Endothelial cell of umbilical vein (primary cell): ENCODE measurements at regions not wholly inside any gene's neighbourhood (a gene's known extent, or its start where the extent isn't known, plus 50 kb on each side); places are given as distances from the start of the nearest gene placed in this dataset.

Experiments used
- EZH2 ChIP-seq: IDR thresholded peaks from 2 replicates; pipeline ENCODE4 v1.6.1; 2012; ENCODE audit warnings: borderline replicate concordance, low read depth, mild to moderate bottlenecking, moderate library complexity, low read length, inconsistent platforms; ENCODE audit not compliant: severe bottlenecking
- FOS ChIP-seq: IDR thresholded peaks from 2 replicates; pipeline ENCODE4 v1.6.1; 2011; ENCODE audit warnings: mild to moderate bottlenecking, low read length, moderate library complexity, borderline replicate concordance; ENCODE audit not compliant: insufficient read depth
- GATA2 ChIP-seq: IDR thresholded peaks from 2 replicates; pipeline ENCODE4 v1.7.0; 2011; ENCODE audit warnings: low read depth, mild to moderate bottlenecking, moderate library complexity, mixed read lengths, low read length; ENCODE audit not compliant: insufficient read length, insufficient read depth
- JUN ChIP-seq: IDR thresholded peaks from 2 replicates; pipeline ENCODE4 v1.6.1; 2011; ENCODE audit warnings: borderline replicate concordance, low read depth; ENCODE audit not compliant: insufficient read length, insufficient read depth
- MAX ChIP-seq: IDR thresholded peaks from 2 replicates; pipeline ENCODE4 v1.6.1; 2011; ENCODE audit not compliant: insufficient read depth, insufficient read length
- MYC ChIP-seq: IDR thresholded peaks from one replicate; pipeline ENCODE4 v1.6.1; 2011; ENCODE audit warnings: mild to moderate bottlenecking, low read depth, low read length
- POLR2A ChIP-seq: IDR thresholded peaks from 2 replicates; pipeline ENCODE4 v1.6.1; 2012; ENCODE audit warnings: low read depth, mild to moderate bottlenecking, control low read depth, low read length
- POLR2AphosphoS5 ChIP-seq: IDR thresholded peaks from 2 replicates; pipeline ENCODE4 v1.6.1; 2012; ENCODE audit warnings: low read depth, mild to moderate bottlenecking, control low read depth, low read length, moderate library complexity; ENCODE audit not compliant: insufficient read depth
- TF ChIP-seq, protein P1 (sequence below), 2 donors: IDR thresholded peaks; 1 replicate in 1 of 2; 2 replicates in 1 of 2; pipeline ENCODE4 v1.5.1; 2011; ENCODE audit warnings: low read length in 2 of 2, mild to moderate bottlenecking in 2 of 2, moderate library complexity in 2 of 2, control low read depth in 1 of 2, inconsistent platforms in 1 of 2, low read depth in 1 of 2; ENCODE audit not compliant: insufficient read depth in 1 of 2; ENCODE audit errors: extremely low read depth in 1 of 2

- TF ChIP-seq, protein P1, sequence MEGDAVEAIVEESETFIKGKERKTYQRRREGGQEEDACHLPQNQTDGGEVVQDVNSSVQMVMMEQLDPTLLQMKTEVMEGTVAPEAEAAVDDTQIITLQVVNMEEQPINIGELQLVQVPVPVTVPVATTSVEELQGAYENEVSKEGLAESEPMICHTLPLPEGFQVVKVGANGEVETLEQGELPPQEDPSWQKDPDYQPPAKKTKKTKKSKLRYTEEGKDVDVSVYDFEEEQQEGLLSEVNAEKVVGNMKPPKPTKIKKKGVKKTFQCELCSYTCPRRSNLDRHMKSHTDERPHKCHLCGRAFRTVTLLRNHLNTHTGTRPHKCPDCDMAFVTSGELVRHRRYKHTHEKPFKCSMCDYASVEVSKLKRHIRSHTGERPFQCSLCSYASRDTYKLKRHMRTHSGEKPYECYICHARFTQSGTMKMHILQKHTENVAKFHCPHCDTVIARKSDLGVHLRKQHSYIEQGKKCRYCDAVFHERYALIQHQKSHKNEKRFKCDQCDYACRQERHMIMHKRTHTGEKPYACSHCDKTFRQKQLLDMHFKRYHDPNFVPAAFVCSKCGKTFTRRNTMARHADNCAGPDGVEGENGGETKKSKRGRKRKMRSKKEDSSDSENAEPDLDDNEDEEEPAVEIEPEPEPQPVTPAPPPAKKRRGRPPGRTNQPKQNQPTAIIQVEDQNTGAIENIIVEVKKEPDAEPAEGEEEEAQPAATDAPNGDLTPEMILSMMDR (IDR thresholded peaks at IDR 0.05; ENCODE audit: extremely low read depth in 1 of 2, insufficient read depth in 1 of 2, low read depth in 1 of 2, low read length in 2 of 2) = no peak
- TF ChIP-seq EZH2 (no peak), POLR2A (no peak), JUN (no peak), POLR2AphosphoS5 (no peak), MYC (no peak), GATA2 (no peak), FOS (no peak), MAX (no peak)
Measured at GRCh38 chr2:34736482-34736881, 1137.4 kb upstream of the FAM98A start.
